Endodermal cell (in vitro differentiated cells): ENCODE measurements at regions not wholly inside any gene's neighbourhood (a gene's known extent, or its start where the extent isn't known, plus 50 kb on each side); places are given as distances from the start of the nearest gene placed in this dataset.

Experiments
- DNase-seq: peaks from one replicate; pipeline ENCODE4 v3.0.0-alpha.2; 2017
- H3K27ac ChIP-seq: 2 replicates; pipeline ENCODE4 v1.5.1; 2013; ENCODE audit warnings: mild to moderate bottlenecking, low read depth, low read length, moderate library complexity
- H3K27me3 ChIP-seq: 2 replicates; pipeline ENCODE4 v1.6.1; 2013; ENCODE audit warnings: mild to moderate bottlenecking, low read length, moderate library complexity; ENCODE audit not compliant: insufficient read depth, control insufficient read depth, poor library complexity, severe bottlenecking
- H3K36me3 ChIP-seq: 2 replicates; pipeline ENCODE4 v1.7.0; 2013; ENCODE audit warnings: mild to moderate bottlenecking, low read length, moderate library complexity; ENCODE audit not compliant: control insufficient read depth, insufficient read depth
- H3K4me1 ChIP-seq: one replicate; pipeline ENCODE4 v1.7.0; 2013; ENCODE audit warnings: low read length; ENCODE audit not compliant: control insufficient read depth, insufficient read depth
- H3K4me3 ChIP-seq: 2 replicates; pipeline ENCODE4 v1.5.1; 2013; ENCODE audit warnings: mild to moderate bottlenecking, low read length, moderate library complexity
- H3K9ac ChIP-seq: 2 replicates; pipeline ENCODE4 v1.6.1; 2013; ENCODE audit warnings: mild to moderate bottlenecking, low read length, moderate library complexity; ENCODE audit not compliant: poor library complexity, severe bottlenecking; ENCODE audit errors: extremely low read depth
- H3K9me3 ChIP-seq: 2 replicates; pipeline ENCODE4 v1.6.1; 2013; ENCODE audit warnings: mild to moderate bottlenecking, low read length, moderate library complexity; ENCODE audit not compliant: control insufficient read depth
- H3K27ac Mint-ChIP-seq: 2 replicates; pipeline ENCODE4 v1.8.0; 2020; ENCODE audit warnings: mixed read lengths
- H3K27me3 Mint-ChIP-seq: 2 replicates; pipeline ENCODE4 v1.8.0; 2021; ENCODE audit warnings: mild to moderate bottlenecking, mixed read lengths; ENCODE audit not compliant: insufficient read depth
- H3K36me3 Mint-ChIP-seq: 2 replicates; pipeline ENCODE4 v1.8.0; 2020; ENCODE audit warnings: low read depth, mixed read lengths
- H3K4me1 Mint-ChIP-seq: 2 replicates; pipeline ENCODE4 v1.8.0; 2020; ENCODE audit warnings: mixed read lengths
- H3K4me3 Mint-ChIP-seq: 2 replicates; pipeline ENCODE4 v1.8.0; 2020; ENCODE audit warnings: mild to moderate bottlenecking, moderate library complexity, mixed read lengths
- H3K9me3 Mint-ChIP-seq: 2 replicates; pipeline ENCODE4 v1.8.0; 2020; ENCODE audit warnings: mild to moderate bottlenecking, mixed read lengths
- CTCF ChIP-seq: fragments of 200-600 bp; sonication (generic); conservative IDR thresholded peaks from 2 replicates; pipeline ENCODE4 v1.5.0; 2021; ENCODE audit warnings: antibody characterized with exemption, mild to moderate bottlenecking
- WGBS, 2 experiments: methylation state at CpG; one replicate each; pipeline versions ENCODE4 v1.1.5 to v1.1.7; 2013; ENCODE audit warnings: missing lambda C conversion rate in 2 of 2, mixed read lengths in 1 of 2; ENCODE audit not compliant: insufficient coverage in 1 of 2, insufficient read length in 1 of 2; 5-methylcytosine and 5-hydroxymethylcytosine counted together

GRCh38 chr1:190563230-190563629 is 85.6 kb upstream of the BRINP3 start:
- TF ChIP-seq CTCF: no peak
- H3K4me3 Mint-ChIP-seq: no peak overlapping the region

GRCh38 chr1:190564117-190564516 is 86.5 kb upstream of the BRINP3 start:
- Histone ChIP-seq H3K9ac (no peak overlapping the region), H3K27ac (no peak overlapping the region), H3K9me3 (no peaks in the 10 kb centered on the region), H3K4me3 (no peak overlapping the region), H3K27me3 (no peaks in the 10 kb centered on the region), H3K36me3 (no peaks in the 10 kb centered on the region), H3K4me1 (no peaks in the 10 kb centered on the region)
- H3K27ac Mint-ChIP-seq: no peak overlapping the region
- 90 to 100% methylated on average over 2 of the region's 2 CpGs for WGBS, 2 experiments
- no peak for TF ChIP-seq CTCF
- H3K36me3 Mint-ChIP-seq: no peaks in the 10 kb centered on the region
- H3K4me3 Mint-ChIP-seq: no peak overlapping the region
- H3K9me3 Mint-ChIP-seq: peaks cover 5% of the 10 kb centered on the region
- H3K27me3 Mint-ChIP-seq: no peaks in the 10 kb centered on the region
- DNase-seq: no peak
- H3K4me1 Mint-ChIP-seq: no peaks in the 10 kb centered on the region

More at GRCh38 chr1:190563230-190563629, 85.6 kb upstream of the BRINP3 start:
- Mint-ChIP-seq H3K27ac (no peak overlapping the region), H3K9me3 (peaks cover 5% of the 10 kb centered on the region), H3K27me3 (no peaks in the 10 kb centered on the region), H3K4me1 (no peaks in the 10 kb centered on the region), H3K36me3 (no peaks in the 10 kb centered on the region)
- no peak overlapping the region for H3K4me3 ChIP-seq
- no peaks in the 10 kb centered on the region for H3K27me3 ChIP-seq
- no peaks in the 10 kb centered on the region for H3K9me3 ChIP-seq
- no peak overlapping the region for H3K27ac ChIP-seq
- WGBS, 2 experiments: 88 to 100% methylated on average over 3 to 9 of the region's 9 CpGs
- H3K9ac ChIP-seq: no peak overlapping the region
- no peaks in the 10 kb centered on the region for H3K4me1 ChIP-seq
- no peak for DNase-seq
- H3K36me3 ChIP-seq: no peaks in the 10 kb centered on the region

GRCh38 chr1:190578017-190578416 is 100.4 kb upstream of the BRINP3 start:
- no peak for DNase-seq
- Mint-ChIP-seq H3K4me1 (no peaks in the 10 kb centered on the region), H3K9me3 (no peaks in the 10 kb centered on the region), H3K27ac (no peak overlapping the region), H3K36me3 (no peaks in the 10 kb centered on the region), H3K4me3 (no peak overlapping the region), H3K27me3 (peaks cover 2% of the 10 kb centered on the region)
- no peak for TF ChIP-seq CTCF
- Histone ChIP-seq H3K27ac (no peak overlapping the region), H3K4me1 (no peaks in the 10 kb centered on the region), H3K4me3 (no peak overlapping the region), H3K9me3 (no peaks in the 10 kb centered on the region), H3K9ac (no peak overlapping the region), H3K36me3 (no peaks in the 10 kb centered on the region), H3K27me3 (no peaks in the 10 kb centered on the region)
- 88% methylated on average over 5 of the region's 5 CpGs; no CpG with 5 or more reads in 1 of the 2 experiments for WGBS, 2 experiments
